ENCODE measurements at regions not wholly inside any gene's neighbourhood (a gene's known extent, or its start where the extent isn't known, plus 50 kb on each side); places are given as distances from the start of the nearest gene placed in this dataset.
"Not testable (repeated sequence)": the region's sequence is repeated elsewhere in the genome, so short reads cannot be mapped to it uniquely, and the experiment has no call there.

DNA sequence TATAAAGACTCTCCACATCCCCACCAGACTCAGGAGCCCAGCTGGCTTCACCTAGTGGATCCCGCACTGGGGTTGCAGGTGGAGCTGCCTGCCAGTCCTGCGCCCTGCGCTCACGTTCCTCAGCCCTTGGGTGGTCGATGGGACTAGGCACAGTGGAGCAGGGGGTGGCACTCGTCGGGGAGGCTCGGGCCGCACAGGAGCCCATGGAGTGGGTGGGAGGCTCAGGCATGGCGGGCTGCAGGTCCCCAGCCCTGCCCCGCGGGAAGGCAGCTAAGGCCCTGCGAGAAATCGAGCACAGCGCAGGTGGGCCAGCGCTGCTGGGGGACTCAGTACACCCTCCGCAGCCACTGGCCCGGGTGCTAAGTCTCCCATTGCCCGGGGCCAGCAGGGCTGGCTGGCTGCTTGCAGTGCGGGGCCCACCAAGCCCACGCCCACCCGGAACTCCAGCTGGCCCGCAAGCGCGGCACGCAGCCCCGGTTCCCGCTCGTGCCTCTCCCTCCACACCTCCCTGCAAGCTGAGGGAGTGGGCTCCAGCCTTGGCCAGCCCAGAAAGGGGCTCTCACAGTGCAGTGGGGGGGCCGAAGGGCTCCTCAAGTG, 371.8 kb downstream of the PRDM5 start:
- ATAC-seq, H3K27me3 Mint-ChIP-seq, DNase-seq, H3K27ac Mint-ChIP-seq, H3K4me3 Mint-ChIP-seq, H3K4me1 Mint-ChIP-seq, H3K9me3 Mint-ChIP-seq: not testable (repeated sequence)

DNA sequence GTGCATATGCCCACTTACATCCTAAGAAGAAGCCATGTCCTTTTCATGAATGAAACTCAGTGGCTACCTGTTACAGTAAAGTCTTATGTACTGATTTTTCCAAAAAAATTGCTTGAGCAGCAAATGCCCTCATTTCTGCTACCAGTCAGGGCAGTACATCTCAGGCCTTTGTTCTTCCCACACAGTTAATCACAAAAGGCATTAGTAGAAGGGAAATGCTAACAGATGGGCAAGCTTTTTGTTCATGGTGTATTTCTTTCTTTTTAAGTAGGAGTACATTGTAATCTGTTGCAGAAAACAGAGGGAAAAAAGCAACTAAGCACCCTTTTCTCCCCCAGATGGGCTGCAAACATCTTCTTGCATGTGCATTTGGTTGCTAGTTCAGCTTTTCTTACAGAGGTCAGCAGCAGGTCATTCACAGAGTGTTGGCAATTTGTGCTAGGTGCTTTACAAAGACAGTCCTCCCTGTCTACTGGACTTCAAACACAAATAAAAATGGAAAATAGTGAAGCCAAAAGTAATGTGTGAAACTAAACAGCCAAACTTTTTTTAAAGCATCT, 373.4 kb downstream of the PRDM5 start:
- Mint-ChIP-seq H3K27ac (no peak overlapping the region), H3K9me3 (no peaks in the 10 kb centered on the region), H3K4me3 (no peak overlapping the region), H3K27me3 (no peaks in the 10 kb centered on the region), H3K4me1 (no peaks in the 10 kb centered on the region)
- DNase-seq (no peak), ATAC-seq (no peak)

DNA sequence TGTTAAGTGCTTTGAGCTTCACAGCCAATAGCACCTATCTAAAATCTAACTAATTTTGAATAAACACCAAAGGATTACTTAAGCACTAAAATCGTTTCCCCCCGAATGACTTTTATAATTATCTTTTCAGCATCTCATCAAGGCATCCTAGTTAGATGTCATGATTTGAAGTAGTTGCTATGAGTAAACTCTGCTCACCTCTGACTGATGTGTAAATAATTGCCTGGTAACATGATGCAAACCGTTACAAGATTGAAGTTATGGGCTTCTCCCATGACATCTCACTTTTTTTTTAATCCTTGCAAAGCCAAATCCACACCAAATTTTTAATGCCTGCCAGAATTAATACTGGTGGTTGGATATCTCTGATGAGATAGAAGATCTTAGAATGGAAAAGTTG, 377.1 kb downstream of the PRDM5 start:
- Mint-ChIP-seq H3K4me1 (no peaks in the 10 kb centered on the region), H3K27ac (no peak overlapping the region), H3K9me3 (no peaks in the 10 kb centered on the region), H3K27me3 (no peaks in the 10 kb centered on the region), H3K4me3 (no peak overlapping the region)
- DNase-seq = no peak
- no peak for ATAC-seq

DNA sequence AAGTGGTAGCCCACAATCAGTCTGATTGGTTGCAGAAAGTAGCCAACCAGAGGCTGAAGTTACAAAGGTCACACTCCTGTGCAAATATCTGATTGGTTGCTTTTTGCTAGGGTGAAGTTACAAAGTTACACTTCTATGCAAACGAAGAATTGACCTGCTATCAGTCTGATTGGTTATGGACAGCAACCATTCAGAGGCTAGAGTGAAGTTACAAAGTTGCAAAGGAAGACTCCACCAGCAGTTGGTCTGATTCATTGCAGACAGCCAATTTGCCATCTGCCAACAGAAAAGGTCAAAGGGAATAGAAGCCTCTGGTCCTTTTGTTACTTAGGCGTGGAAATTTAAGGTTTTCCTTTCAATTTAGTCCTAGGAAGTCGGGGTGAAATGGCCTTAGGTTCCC, 377.7 kb downstream of the PRDM5 start:
- Mint-ChIP-seq H3K9me3 (no peaks in the 10 kb centered on the region), H3K27me3 (no peaks in the 10 kb centered on the region), H3K27ac (no peak overlapping the region), H3K4me3 (no peak overlapping the region), H3K4me1 (no peaks in the 10 kb centered on the region)
- DNase-seq (no peak), ATAC-seq (no peak)

DNA sequence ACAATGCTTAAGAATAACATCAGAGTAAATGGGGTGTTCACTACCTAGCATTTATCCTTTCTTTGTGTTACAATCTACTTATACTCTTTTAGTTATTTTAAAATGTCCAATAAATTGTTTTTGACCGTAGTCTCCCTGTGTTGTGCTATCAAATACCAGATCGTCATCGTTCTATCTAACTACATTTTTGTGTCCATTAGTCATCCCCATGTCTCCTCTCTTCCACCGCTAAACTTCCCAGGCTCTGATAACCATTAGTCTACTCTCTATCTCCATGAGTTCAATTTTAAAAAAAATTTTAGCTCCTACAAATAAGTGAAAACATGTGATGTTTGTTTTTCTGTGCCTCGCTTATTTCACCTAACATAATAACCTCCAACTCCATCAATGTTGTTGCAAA, 381.9 kb downstream of the PRDM5 start:
- ATAC-seq (no peak), DNase-seq (no peak)
- Mint-ChIP-seq H3K4me3 (no peak overlapping the region), H3K27me3 (no peaks in the 10 kb centered on the region), H3K9me3 (no peaks in the 10 kb centered on the region), H3K4me1 (no peaks in the 10 kb centered on the region), H3K27ac (no peak overlapping the region)

DNA sequence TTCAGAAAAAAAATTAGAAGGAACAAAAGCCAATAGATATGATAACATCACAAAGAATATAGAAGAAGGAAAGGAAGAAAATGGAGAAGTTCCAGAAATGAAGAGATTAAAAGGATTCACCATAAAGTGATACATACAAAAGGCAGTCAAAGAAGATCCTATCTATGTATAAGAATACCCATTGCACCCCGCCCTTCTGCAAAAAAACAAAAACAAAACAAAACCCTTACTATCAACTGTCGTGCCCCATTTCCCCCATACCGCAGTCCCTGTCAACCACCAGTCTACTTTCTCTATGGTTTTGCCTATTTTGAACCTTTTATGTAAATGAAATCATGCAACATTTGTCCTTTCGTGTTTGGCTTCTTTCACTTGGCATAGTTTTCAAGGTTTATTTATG, 385.6 kb downstream of the PRDM5 start:
- H3K9me3 Mint-ChIP-seq = no peaks in the 10 kb centered on the region
- H3K4me1 Mint-ChIP-seq = no peaks in the 10 kb centered on the region
- no peak for ATAC-seq

DNA sequence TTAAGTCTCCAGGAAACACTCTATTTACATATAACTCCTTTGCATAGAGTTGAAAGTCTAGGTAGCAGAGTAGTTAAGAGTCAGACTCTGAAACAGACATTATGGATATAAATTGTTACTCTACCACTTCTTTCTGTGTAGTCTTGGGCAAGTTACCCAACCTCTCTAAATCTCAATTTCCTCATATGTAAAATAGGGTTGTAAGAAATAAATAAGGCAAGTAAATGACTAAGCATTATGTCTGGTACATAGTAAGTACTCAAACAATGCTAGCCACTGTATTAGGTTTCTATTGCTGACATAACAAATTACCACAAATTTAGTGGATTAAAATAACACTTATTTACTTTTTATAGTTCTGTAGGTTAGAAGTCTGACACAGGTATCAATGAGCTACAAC, 394.1 kb downstream of the PRDM5 start:
- Mint-ChIP-seq H3K9me3 (no peaks in the 10 kb centered on the region), H3K4me1 (no peaks in the 10 kb centered on the region), H3K27me3 (no peaks in the 10 kb centered on the region), H3K27ac (no peak overlapping the region), H3K4me3 (no peak overlapping the region)
- ATAC-seq (no peak), DNase-seq (no peak)

More for the DNA sequence above, 385.6 kb downstream of the PRDM5 start:
- DNase-seq = no peak
- Mint-ChIP-seq H3K27me3 (no peaks in the 10 kb centered on the region), H3K4me3 (no peak overlapping the region), H3K27ac (no peak overlapping the region)

DNA sequence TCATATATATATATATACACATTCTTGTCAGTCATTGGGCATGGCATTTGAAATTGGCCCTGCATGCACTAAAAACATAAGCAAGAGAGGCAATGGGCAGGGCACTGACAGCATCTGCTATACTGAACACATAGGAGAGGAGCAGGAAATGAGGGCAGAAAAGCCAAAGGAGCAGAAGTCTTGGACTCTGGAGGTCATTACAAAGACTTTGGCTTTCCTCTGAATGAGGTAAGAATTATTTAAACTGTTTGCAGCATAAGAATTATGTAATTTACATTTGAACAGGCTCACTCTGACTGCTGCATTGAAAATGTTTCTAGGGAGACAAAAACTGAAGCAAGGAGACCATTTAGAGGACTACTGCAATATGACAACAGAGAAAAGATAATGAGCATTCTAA, 396.5 kb downstream of the PRDM5 start:
- peaks cover 11% of the 10 kb centered on the region for H3K27me3 Mint-ChIP-seq
- no peak overlapping the region for H3K4me3 Mint-ChIP-seq
- no peaks in the 10 kb centered on the region for H3K9me3 Mint-ChIP-seq
- no peaks in the 10 kb centered on the region for H3K4me1 Mint-ChIP-seq
- ATAC-seq = no peak
- no peak overlapping the region for H3K27ac Mint-ChIP-seq
- no peak for DNase-seq

DNA sequence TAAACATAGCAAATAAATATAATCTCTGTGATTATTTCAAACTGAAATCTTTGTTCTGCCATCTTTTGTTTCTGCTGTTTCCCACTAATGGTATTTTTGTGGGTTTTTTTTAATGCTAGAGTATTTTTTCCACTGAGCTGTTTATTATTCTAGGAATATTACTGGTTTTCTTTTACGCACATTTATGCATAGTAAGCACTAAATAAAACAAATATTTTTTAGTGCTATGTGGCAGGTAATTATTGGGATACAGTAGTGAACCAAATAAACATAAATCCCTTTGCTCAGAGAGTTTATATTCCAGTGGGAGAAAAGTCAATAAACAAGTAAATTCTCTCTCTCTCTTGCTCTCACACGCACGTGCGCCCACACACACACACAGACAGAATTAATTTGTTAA, 397.4 kb downstream of the PRDM5 start:
- peaks cover 14% of the 10 kb centered on the region for H3K27me3 Mint-ChIP-seq
- ATAC-seq (no peak), DNase-seq (no peak)
- H3K4me1 Mint-ChIP-seq = no peaks in the 10 kb centered on the region
- no peaks in the 10 kb centered on the region for H3K9me3 Mint-ChIP-seq
- no peak overlapping the region for H3K4me3 Mint-ChIP-seq
- no peak overlapping the region for H3K27ac Mint-ChIP-seq

DNA sequence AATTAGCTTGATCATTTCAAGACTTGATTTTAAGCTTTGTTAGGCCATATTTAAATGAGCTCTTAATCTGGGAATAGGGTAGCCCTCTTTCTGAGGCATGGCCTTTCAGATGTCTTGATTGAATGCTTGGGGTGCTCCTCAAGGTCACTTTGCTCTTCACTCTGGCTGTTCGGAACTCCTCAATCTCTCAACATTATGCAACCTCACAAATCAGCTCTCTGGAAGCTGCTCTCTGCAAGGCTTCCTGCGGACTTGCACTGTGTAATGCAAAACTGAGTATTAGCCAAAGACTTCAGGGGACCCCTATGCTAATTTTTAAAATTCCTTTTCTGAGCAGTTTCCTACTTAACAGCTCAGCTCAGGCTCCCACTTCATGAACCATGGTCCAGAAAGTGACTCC, 398.3 kb downstream of the PRDM5 start:
- Mint-ChIP-seq H3K4me1 (no peaks in the 10 kb centered on the region), H3K27ac (no peak overlapping the region), H3K27me3 (peaks cover 14% of the 10 kb centered on the region), H3K9me3 (no peaks in the 10 kb centered on the region), H3K4me3 (no peak overlapping the region)
- DNase-seq = no peak
- no peak for ATAC-seq

DNA sequence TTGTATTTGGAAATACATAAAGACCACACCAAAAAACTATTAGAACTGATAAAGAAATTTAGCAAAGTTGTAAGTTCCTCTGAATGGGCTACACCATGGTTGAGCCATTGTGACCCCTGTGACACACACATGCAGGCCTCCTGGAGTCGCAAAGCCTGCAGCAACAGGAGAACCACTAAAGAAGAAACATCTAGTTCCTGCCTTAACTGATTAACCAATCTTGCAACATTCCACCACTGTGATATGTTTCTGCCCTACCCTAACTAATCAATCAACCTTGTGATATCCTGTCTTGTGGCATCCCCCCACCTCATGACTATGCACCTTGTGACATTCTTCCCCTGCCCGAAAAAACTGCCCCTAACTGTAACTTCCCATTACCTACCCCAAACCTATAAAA, 401.8 kb downstream of the PRDM5 start:
- Mint-ChIP-seq H3K27ac (no peak overlapping the region), H3K4me1 (no peaks in the 10 kb centered on the region), H3K4me3 (no peak overlapping the region), H3K27me3 (peaks cover 14% of the 10 kb centered on the region), H3K9me3 (no peaks in the 10 kb centered on the region)
- DNase-seq (no peak), ATAC-seq (no peak)

DNA sequence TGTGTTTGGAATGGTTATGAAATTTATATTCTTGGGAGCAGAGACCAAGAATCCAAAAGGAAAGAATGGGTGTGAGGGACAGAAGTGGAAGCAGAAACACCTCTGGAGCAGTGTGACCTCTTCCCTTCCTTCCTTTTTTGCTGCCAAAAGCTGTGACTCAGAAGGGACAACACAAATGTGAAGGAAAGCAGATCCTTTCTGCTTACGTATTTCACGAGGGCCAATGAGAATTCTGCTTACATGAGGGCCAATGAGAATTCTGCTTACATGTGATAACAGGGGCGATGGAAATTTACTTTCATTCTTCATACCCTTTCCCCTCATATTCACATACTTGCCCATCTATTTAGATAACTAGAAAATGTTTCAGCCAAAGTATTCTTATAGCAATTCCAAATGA, 404.6 kb downstream of the PRDM5 start:
- H3K9me3 Mint-ChIP-seq = peaks cover 0 to 5% of the 10 kb centered on the region in 2 donors
- H3K4me3 Mint-ChIP-seq = no peak overlapping the region
- H3K27me3 Mint-ChIP-seq = peaks cover 14% of the 10 kb centered on the region
- DNase-seq (no peak), ATAC-seq (no peak)
- H3K4me1 Mint-ChIP-seq = no peaks in the 10 kb centered on the region
- H3K27ac Mint-ChIP-seq = no peak overlapping the region

DNA sequence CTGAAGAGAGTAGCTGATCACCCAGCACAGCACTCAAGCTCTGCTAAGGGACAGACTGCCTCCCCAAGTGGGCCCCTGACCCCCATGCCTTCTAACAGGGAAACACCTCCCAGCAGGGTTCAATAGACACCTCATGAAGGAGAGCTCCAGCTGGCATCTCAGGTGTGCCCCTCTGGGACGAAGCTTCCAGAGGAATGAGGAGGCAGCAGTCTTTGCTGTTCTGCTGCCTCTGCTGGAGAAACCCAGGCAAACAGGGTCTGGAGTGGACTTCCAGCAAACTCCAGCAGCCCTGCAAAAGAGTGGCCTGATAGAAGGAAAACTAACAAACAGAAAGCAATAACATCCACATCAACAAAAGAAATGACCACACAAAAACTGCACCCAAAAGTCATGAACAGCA, 412.8 kb downstream of the PRDM5 start:
- H3K27ac Mint-ChIP-seq = no peak overlapping the region
- ATAC-seq (no peak), DNase-seq (no peak)
- no peaks in the 10 kb centered on the region for H3K4me1 Mint-ChIP-seq
- H3K4me3 Mint-ChIP-seq = no peak overlapping the region
- H3K9me3 Mint-ChIP-seq = peaks cover 0 to 21% of the 10 kb centered on the region in 2 donors
- no peaks in the 10 kb centered on the region for H3K27me3 Mint-ChIP-seq

DNA sequence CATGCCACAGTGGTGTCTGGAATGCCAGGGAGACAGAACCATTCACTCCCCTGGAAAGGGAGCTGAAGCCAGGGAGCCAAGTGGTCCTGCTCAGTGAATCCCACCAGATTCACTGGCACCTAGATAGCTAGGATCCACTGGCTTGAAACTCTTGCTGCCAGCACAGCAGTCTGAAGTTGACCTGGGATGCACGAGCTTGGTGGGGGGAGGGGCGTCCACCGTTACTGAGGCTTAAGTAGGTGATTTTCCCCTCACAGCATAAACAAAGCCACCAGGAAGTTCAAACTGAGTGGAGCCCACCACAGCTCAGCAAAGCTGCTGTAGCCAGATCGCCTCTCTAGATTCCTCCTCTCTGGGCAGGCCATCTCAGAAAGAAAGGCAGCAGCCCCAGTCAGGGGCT, 413.3 kb downstream of the PRDM5 start:
- DNase-seq (no peak), ATAC-seq (no peak)
- Mint-ChIP-seq H3K27me3 (no peaks in the 10 kb centered on the region), H3K27ac (no peak overlapping the region), H3K4me3 (no peak overlapping the region), H3K9me3 (peaks cover 0 to 19% of the 10 kb centered on the region in 2 donors), H3K4me1 (no peaks in the 10 kb centered on the region)

DNA sequence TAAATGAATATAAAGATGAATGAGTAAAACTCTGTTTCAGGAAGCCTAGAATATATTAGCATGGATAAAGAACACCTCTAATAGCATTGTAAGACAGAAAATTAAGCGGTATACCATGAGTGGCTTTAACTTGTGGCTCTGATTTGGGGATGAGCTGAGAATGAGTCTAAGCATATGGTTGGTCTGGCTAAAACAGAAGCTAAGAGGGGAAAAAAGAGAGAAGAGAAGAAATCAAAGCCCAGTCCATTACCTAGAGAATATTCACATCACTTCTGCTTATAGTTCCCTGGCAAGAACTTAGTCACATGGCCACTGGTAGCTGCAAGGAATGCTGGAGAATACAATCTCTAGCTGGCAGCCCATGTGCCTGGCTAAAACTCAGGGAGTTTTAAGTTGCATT, 414.5 kb downstream of the PRDM5 start:
- Mint-ChIP-seq H3K27me3 (no peaks in the 10 kb centered on the region), H3K9me3 (peaks cover 6 to 16% of the 10 kb centered on the region in 2 donors), H3K4me3 (no peak overlapping the region), H3K4me1 (no peaks in the 10 kb centered on the region), H3K27ac (no peak overlapping the region)
- ATAC-seq = no peak
- no peak for DNase-seq

DNA sequence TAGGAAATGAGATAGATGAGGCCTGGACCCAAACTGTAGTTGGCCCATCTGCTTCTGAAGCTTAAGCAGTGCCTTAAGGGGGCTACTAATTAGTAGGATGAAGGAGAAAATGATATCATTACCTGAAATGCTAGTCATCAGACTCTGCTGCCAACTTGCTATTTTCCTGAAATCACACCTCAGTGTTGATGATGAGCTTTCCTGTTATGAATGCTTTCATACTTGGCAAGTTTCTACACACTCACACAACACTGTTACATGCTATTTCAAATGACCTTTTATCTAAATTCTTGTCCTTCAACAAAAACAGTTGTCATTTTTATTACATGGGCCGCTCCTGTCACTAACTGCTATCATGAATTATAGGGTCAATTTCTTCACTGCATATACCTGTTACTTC, 416.0 kb downstream of the PRDM5 start:
- no peaks in the 10 kb centered on the region for H3K27me3 Mint-ChIP-seq
- no peaks in the 10 kb centered on the region for H3K4me1 Mint-ChIP-seq
- no peak overlapping the region for H3K4me3 Mint-ChIP-seq

DNA sequence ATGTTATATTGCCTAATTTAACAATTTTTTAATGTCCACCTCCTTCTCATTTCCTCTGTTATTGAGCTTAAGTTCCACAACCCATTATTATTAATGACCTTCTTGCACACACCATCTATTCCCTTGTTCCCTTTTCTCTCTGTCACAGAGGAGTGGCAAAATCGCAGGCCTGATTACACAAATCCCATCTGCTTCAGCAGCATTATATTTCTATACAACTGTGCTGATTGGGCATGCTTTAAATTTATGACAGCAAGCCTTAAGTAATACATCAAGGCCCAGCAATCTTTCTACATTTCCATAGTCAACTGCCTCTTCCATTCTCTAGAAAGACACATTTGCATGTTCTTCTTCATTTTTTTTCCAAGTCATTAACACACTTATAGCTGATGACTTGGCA, 423.8 kb downstream of the PRDM5 start:
- H3K4me1 Mint-ChIP-seq = no peaks in the 10 kb centered on the region

More for the DNA sequence above, 416.0 kb downstream of the PRDM5 start:
- Mint-ChIP-seq H3K27ac (no peak overlapping the region), H3K9me3 (peaks cover 8 to 12% of the 10 kb centered on the region in 2 donors)
- no peak for DNase-seq
- ATAC-seq = no peak

More for the DNA sequence above, 423.8 kb downstream of the PRDM5 start:
- no peak for DNase-seq
- Mint-ChIP-seq H3K9me3 (peaks cover 0 to 12% of the 10 kb centered on the region in 2 donors), H3K27me3 (no peaks in the 10 kb centered on the region), H3K4me3 (no peak overlapping the region), H3K27ac (no peak overlapping the region)
- ATAC-seq = no peak
